Body of pancreas (tissue), 4 donors: ENCODE measurements at regions not wholly inside any gene's neighbourhood (a gene's known extent, or its start where the extent isn't known, plus 50 kb on each side); places are given as distances from the start of the nearest gene placed in this dataset.

Experiments used
- ATAC-seq: fragments of 150-250 bp; one replicate; pipeline ENCODE4 v1.9.1; 2016
- DNase-seq, 4 donors: peaks; one replicate each; pipeline ENCODE4 v3.0.0-alpha.2; 2019
- H3K27ac ChIP-seq, 4 donors: fragments of 200-600 bp; sonication (generic); 1 replicate in 3 of 4; 2 replicates in 1 of 4; pipeline versions ENCODE4 v1.5.1 to v1.6.1; 2016 to 2019; ENCODE audit warnings: mild to moderate bottlenecking in 1 of 4, mixed read lengths in 1 of 4, moderate library complexity in 1 of 4
- H3K27me3 ChIP-seq, 2 donors: fragments of 200-600 bp; sonication (generic); one replicate each; pipeline ENCODE4 v1.6.0; 2016; ENCODE audit warnings: mild to moderate bottlenecking in 1 of 2
- H3K36me3 ChIP-seq, 2 donors: fragments of 200-600 bp; sonication (generic); replicated peaks in 1 of 2; 2 replicates each; pipeline ENCODE4 v1.5.1; 2016; ENCODE audit warnings: low read depth in 2 of 2; ENCODE audit not compliant: insufficient read depth in 1 of 2
- H3K4me1 ChIP-seq: fragments of 200-600 bp; sonication (generic); one replicate; pipeline ENCODE4 v1.6.0; 2016
- H3K4me3 ChIP-seq, 2 donors: fragments of 200-600 bp; sonication (generic); 1 replicate in 1 of 2; 2 replicates in 1 of 2; pipeline ENCODE4 v1.5.1; 2016 to 2019
- H3K9me3 ChIP-seq, 3 donors: fragments of 200-600 bp; sonication (generic); 1 replicate in 2 of 3; 2 replicates in 1 of 3; pipeline ENCODE4 v1.5.1; 2016
- POLR2A ChIP-seq, 3 donors: fragments of 450-650 bp; IDR thresholded peaks; one replicate each; pipeline ENCODE4 v1.6.1; 2016; ENCODE audit warnings: antibody characterized with exemption in 3 of 3, mild to moderate bottlenecking in 2 of 3
- WGBS, 2 donors: methylation state at CpG; one replicate each; pipeline ENCODE4 v1.1.5; 2017; 5-methylcytosine and 5-hydroxymethylcytosine counted together
- intact Hi-C: fragments of 100-400 bp; cut with DNase I; formaldehyde crosslinking; loops from one replicate; pipeline ENCODE4 v1.15.1; 2023
- TF ChIP-seq, protein P1 (sequence below), 7 experiments: fragments of 450-650 bp in 4 of 7; fragments of 200-600 bp in 3 of 7; sonication (generic) in 3 of 7; IDR thresholded peaks; one replicate each; pipeline ENCODE4 v1.5.1; 2016 to 2019; ENCODE audit warnings: antibody characterized with exemption in 7 of 7

DNA sequence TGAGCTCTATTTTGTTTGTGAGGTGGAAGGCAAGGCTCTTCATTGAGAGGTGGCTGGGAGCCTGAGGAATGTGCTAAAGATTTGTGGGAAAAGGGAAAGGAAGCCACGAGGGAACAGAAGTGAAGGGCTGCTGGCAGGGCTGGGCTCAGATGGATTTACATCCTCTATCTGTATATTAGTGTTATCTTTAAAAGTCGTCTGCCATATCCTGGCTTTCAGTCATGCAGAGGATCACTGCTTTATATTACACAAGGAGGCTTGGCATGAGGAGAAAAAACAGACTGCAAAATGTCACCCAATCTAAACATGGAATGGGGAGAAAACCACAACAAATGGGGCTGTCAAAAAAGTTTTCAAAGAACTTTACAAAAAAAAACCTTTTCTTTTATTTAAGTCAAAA lies 434.4 kb downstream of the HRH4 start:
- no peaks in the 10 kb centered on the region for H3K27me3 ChIP-seq
- intact Hi-C loops, result loop anchor here (10.0 kb wide), 1 partner anchor 70 kb away; no protein-coding TSS in a partner anchor
- TF ChIP-seq, protein P1, sequence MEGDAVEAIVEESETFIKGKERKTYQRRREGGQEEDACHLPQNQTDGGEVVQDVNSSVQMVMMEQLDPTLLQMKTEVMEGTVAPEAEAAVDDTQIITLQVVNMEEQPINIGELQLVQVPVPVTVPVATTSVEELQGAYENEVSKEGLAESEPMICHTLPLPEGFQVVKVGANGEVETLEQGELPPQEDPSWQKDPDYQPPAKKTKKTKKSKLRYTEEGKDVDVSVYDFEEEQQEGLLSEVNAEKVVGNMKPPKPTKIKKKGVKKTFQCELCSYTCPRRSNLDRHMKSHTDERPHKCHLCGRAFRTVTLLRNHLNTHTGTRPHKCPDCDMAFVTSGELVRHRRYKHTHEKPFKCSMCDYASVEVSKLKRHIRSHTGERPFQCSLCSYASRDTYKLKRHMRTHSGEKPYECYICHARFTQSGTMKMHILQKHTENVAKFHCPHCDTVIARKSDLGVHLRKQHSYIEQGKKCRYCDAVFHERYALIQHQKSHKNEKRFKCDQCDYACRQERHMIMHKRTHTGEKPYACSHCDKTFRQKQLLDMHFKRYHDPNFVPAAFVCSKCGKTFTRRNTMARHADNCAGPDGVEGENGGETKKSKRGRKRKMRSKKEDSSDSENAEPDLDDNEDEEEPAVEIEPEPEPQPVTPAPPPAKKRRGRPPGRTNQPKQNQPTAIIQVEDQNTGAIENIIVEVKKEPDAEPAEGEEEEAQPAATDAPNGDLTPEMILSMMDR (IDR thresholded peaks at IDR 0.05), result no peak
- TF ChIP-seq POLR2A (IDR thresholded peaks at IDR 0.05), result no peak
- no peaks in the 10 kb centered on the region for H3K9me3 ChIP-seq
- 14 to 22% methylated on average over 2 of the region's 2 CpGs for WGBS, 2 donors
- no peaks in the 10 kb centered on the region for H3K36me3 ChIP-seq
- H3K27ac ChIP-seq, result no peak overlapping the region
- H3K4me3 ChIP-seq, result no peak overlapping the region
- ATAC-seq (no peak), DNase-seq (no peak)
- no peaks in the 10 kb centered on the region for H3K4me1 ChIP-seq

DNA sequence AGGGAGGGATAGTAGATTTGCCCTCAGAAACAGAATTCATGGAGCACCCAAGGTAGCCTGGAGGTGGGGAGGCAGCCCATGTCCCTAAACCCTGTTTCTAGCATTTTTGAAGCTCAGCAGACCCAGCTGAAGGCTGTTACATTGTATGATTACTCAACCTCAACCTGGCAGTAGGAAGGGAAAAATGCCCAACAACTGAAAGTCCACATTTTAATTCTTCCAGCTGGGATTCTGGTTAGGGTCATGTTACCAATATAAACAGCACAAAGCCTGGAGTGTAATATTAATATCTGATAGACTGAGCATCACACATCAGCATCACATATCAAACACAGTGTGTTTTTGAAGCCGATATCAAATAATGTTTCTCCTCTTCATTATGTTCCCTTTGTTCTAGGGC lies 437.0 kb downstream of the HRH4 start:
- H3K4me1 ChIP-seq, result no peaks in the 10 kb centered on the region
- H3K9me3 ChIP-seq, result peaks cover 0 to 4% (median 0%) of the 10 kb centered on the region in 3 donors
- 75 to 83% methylated on average over 1 of the region's 1 CpG for WGBS, 2 donors
- DNase-seq, result no peak
- TF ChIP-seq POLR2A (IDR thresholded peaks at IDR 0.05), result no peak
- TF ChIP-seq, protein P1 (IDR thresholded peaks at IDR 0.05), result no peak
- intact Hi-C loops, result loop anchor here (10.0 kb wide), 1 partner anchor 73 kb away; no protein-coding TSS in a partner anchor
- no peaks in the 10 kb centered on the region for H3K36me3 ChIP-seq
- no peak overlapping the region for H3K27ac ChIP-seq
- H3K4me3 ChIP-seq, result no peak overlapping the region
- no peaks in the 10 kb centered on the region for H3K27me3 ChIP-seq
- no peak for ATAC-seq

DNA sequence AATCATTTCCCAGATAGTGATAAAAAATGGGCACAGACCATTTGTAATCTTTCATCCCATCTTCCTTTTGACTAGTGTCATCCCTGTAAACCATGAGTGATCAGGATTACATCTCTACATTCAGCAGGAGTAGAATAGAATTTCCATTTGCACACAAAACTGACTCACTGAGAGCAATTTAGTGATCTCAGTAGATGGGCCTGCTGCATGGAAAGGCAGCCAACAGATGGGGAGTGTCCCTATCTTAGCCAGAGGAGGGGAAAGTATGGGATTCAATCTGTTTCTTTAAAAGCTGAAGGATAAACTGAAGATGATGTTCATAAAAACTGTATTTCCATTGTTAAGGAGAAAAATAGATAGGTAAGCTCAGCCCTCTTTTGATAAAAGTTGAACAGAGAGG lies 441.7 kb downstream of the ZNF521 start:
- Histone ChIP-seq H3K27ac (no peak overlapping the region), H3K9me3 (no peaks in the 10 kb centered on the region), H3K4me3 (no peak overlapping the region), H3K36me3 (no peaks in the 10 kb centered on the region), H3K4me1 (no peaks in the 10 kb centered on the region), H3K27me3 (no peaks in the 10 kb centered on the region)
- intact Hi-C loops, result no loop called here
- DNase-seq (no peak), ATAC-seq (no peak)
- TF ChIP-seq, protein P1 (IDR thresholded peaks at IDR 0.05), result no peak
- TF ChIP-seq POLR2A (IDR thresholded peaks at IDR 0.05), result no peak

DNA sequence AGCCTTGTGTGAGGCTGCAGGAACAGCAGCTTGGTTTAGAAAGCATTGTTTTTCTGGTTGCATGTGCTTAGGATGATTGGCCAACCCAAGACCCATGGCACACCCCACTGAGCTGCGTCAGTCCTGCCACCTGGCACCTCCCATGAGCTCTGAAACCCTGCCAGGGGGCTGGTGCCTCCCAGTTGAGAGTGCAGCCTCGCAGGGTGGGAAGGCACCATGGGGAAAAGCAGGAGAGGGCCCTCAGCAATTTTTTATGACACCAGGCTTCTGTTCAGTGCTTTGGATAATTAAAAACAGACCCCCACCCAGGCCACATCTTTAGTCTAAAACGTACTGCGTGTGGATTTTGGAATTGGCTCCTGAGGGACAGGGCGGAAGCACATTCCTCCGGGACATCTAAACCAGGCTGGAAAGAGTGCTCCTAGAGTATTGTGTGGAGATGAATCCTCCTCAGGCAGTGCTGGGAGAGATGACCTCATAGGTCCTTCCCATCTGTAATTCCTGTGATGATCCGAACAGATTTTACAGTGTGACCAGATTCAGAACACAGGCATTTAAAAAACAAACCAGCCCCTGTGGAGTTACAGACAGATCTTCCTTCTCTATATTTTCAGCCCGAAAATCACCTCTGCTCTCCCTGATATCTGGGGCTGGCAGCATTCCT lies 438.3 kb downstream of the ZNF521 start:
- H3K4me3 ChIP-seq, result no peak overlapping the region
- TF ChIP-seq POLR2A (IDR thresholded peaks at IDR 0.05), result no peak
- TF ChIP-seq, protein P1 (IDR thresholded peaks at IDR 0.05), result no peak
- ATAC-seq (no peak), DNase-seq (no peak)
- no peaks in the 10 kb centered on the region for H3K4me1 ChIP-seq
- no peak overlapping the region for H3K27ac ChIP-seq
- no peaks in the 10 kb centered on the region for H3K9me3 ChIP-seq
- intact Hi-C loops, result no loop called here
- peaks cover 0 to 1% of the 10 kb centered on the region in 2 donors for H3K27me3 ChIP-seq
- no peaks in the 10 kb centered on the region for H3K36me3 ChIP-seq
- 68 to 72% methylated on average over 8 of the region's 8 CpGs for WGBS, 2 donors

DNA sequence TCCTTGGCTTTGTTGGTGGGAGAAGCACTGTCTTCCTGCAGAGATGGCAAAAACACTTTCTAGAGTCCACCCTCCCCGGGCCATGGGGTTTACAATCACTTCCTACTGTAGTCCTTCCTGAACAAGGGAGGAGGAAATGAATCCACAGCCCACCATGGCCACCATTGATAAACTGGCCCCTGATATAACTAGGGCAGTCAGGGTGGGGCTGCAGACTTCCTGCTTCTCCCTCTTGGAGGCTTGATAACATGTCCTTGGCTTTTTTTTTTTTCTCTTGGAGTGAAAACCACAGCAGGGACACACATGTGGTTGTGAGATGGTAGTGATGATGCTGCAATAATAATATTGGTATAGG lies 437.8 kb downstream of the ZNF521 start:
- no peak overlapping the region for H3K27ac ChIP-seq
- DNase-seq (no peak), ATAC-seq (no peak)
- H3K27me3 ChIP-seq, result peaks cover 0 to 6% of the 10 kb centered on the region in 2 donors
- no peaks in the 10 kb centered on the region for H3K9me3 ChIP-seq
- TF ChIP-seq, protein P1 (IDR thresholded peaks at IDR 0.05), result no peak
- TF ChIP-seq POLR2A (IDR thresholded peaks at IDR 0.05), result no peak
- no peak overlapping the region for H3K4me3 ChIP-seq
- no peaks in the 10 kb centered on the region for H3K4me1 ChIP-seq
- intact Hi-C loops, result no loop called here
- H3K36me3 ChIP-seq, result no peaks in the 10 kb centered on the region
- 24 to 62% methylated on average over 1 of the region's 1 CpG for WGBS, 2 donors
